Adipocyte (in vitro differentiated cells): ENCODE measurements at regions not wholly inside any gene's neighbourhood (a gene's known extent, or its start where the extent isn't known, plus 50 kb on each side); places are given as distances from the start of the nearest gene placed in this dataset.
"Not testable (repeated sequence)": the region's sequence is repeated elsewhere in the genome, so short reads cannot be mapped to it uniquely, and the experiment has no call there.

Source experiments
- DNase-seq: peaks from one replicate; pipeline ENCODE4 v3.0.0-alpha.2; 2015; ENCODE audit warnings: low read depth
- H3K27me3 ChIP-seq: replicated peaks from 2 replicates; pipeline ENCODE4 v1.7.0; 2013; ENCODE audit warnings: mild to moderate bottlenecking, low read length, moderate library complexity; ENCODE audit not compliant: control insufficient read depth, insufficient read depth
- H3K36me3 ChIP-seq: 2 replicates; pipeline ENCODE4 v1.7.0; 2013; ENCODE audit warnings: low read length, mild to moderate bottlenecking, moderate library complexity; ENCODE audit not compliant: control insufficient read depth, insufficient read depth, severe bottlenecking
- H3K4me1 ChIP-seq: 2 replicates; pipeline ENCODE4 v1.7.0; 2013; ENCODE audit warnings: mild to moderate bottlenecking, low read length, moderate library complexity; ENCODE audit not compliant: control insufficient read depth, insufficient read depth
- H3K4me3 ChIP-seq: 2 replicates; pipeline ENCODE4 v1.7.0; 2013; ENCODE audit warnings: mild to moderate bottlenecking, low read length, moderate library complexity
- H3K9ac ChIP-seq: 2 replicates; pipeline ENCODE4 v1.7.0; 2013; ENCODE audit warnings: mild to moderate bottlenecking, low read length, moderate library complexity
- H3K9me3 ChIP-seq: 2 replicates; pipeline ENCODE4 v1.7.0; 2013; ENCODE audit warnings: mild to moderate bottlenecking, low read length, moderate library complexity; ENCODE audit not compliant: control insufficient read depth

DNA sequence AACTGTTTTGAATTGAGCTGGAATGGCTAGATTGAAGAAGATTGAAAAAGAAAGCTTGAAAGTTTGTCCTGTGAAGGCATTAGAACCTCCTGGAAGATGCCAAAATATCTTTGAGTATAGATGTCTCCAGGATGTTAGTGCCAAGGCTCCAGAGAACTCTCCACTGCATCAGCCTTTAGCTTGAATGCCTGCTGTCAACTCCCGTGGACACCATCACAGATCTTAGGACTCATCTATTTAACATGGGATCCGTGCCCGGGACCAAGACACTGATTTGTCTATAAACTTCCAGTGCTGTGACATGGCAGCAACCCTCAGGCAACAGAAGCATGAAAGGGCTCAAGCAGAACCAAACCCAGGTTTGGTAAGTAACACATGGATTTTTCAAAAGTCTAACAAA, 670.9 kb upstream of the ST8SIA4 start:
- no peak overlapping the region for H3K9ac ChIP-seq
- H3K4me3 ChIP-seq, result no peak overlapping the region
- H3K4me1 ChIP-seq, result no peaks in the 10 kb centered on the region
- H3K36me3 ChIP-seq, result no peaks in the 10 kb centered on the region
- no peaks in the 10 kb centered on the region for H3K9me3 ChIP-seq
- DNase-seq, result no peak
- no peaks in the 10 kb centered on the region for H3K27me3 ChIP-seq

DNA sequence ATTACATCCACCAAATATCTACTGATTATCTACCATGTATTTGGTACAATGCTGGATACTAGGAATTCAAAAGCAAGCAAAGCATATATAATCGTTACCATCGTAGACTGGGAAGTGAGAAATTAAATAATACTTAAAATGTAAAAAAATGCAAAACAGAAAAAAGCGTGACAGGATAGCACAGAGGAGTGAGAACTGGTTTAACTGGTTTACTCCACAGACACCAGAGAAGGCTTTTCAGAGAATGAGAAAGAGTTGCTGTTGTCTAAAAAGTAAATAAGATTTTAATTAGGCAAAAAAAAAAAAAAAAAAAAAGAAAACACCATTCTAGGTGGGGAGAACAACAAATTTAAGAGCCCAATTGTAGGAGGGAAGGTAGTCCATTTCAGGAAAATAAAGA, 657.9 kb upstream of the ST8SIA4 start:
- no peaks in the 10 kb centered on the region for H3K4me1 ChIP-seq
- DNase-seq, result no peak
- no peak overlapping the region for H3K9ac ChIP-seq
- H3K4me3 ChIP-seq, result no peak overlapping the region
- no peaks in the 10 kb centered on the region for H3K36me3 ChIP-seq
- peaks cover 5% of the 10 kb centered on the region for H3K9me3 ChIP-seq
- no peaks in the 10 kb centered on the region for H3K27me3 ChIP-seq

DNA sequence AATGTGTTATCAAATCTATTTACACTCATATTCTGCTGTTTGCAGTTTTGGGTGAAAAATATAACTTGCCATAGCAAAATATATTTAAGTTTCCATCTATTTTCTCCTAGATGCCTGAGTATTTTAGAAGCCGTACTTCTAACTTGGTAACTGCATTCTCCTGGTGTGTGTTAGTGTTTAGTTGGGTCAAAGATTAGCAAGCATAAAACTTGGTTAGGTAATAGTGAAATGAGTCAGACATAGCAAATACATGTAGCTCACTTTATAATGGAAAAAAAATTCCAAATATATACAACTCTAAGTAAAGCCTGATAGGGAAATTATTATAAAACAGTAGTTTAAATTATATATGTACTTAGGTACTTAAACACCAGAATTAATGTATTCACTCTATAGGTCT, 640.7 kb upstream of the ST8SIA4 start:
- no peak for DNase-seq
- Histone ChIP-seq H3K9ac (no peak overlapping the region), H3K36me3 (no peaks in the 10 kb centered on the region)

DNA sequence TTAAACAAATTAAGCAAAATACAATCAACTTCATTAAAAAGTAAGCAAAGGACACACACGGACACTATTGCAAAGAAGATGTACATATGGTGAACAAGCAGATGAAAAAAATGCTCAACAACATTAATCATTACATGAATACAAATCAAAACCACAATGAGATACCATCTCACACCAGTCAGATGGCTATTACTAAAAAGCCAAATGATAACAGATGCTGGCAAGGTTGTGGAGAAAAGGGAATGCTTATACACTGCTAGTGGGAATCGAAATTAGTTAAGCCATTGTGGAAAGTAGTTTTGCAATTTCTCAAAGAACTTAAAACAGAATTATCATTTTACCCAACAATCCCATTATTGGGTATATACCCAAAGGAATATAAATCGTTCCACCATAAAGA, 636.2 kb upstream of the ST8SIA4 start:
- peaks cover 8% of the 10 kb centered on the region for H3K4me1 ChIP-seq
- no peaks in the 10 kb centered on the region for H3K36me3 ChIP-seq
- H3K9me3 ChIP-seq, result no peaks in the 10 kb centered on the region
- H3K27me3 ChIP-seq, result no peaks in the 10 kb centered on the region
- no peak for DNase-seq
- no peak overlapping the region for H3K4me3 ChIP-seq
- no peak overlapping the region for H3K9ac ChIP-seq

More for the DNA sequence above, 640.7 kb upstream of the ST8SIA4 start:
- no peaks in the 10 kb centered on the region for H3K27me3 ChIP-seq
- H3K4me3 ChIP-seq, result no peak overlapping the region
- no peaks in the 10 kb centered on the region for H3K9me3 ChIP-seq
- peaks cover 5% of the 10 kb centered on the region for H3K4me1 ChIP-seq

DNA sequence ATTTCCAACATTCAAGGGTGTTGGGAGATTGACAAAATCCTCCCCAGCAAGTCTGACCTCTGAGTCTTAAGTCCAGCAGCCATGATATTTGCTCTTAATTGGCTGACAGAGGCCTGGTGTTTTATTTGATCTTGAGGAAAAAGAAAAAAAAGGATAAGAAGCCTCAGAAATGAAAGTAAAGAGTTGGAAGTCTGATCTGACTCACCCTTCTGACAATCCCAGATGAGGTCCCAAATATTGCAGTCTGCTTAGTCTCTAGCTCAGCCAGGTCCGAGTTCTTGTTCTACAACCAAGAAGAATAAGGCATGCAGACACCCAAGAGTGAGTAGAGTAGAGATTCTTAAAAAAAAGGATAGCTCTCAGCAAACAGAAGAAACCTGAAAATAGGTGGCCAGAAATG, 632.5 kb upstream of the ST8SIA4 start:
- H3K36me3 ChIP-seq, result no peaks in the 10 kb centered on the region
- H3K9me3 ChIP-seq, result no peaks in the 10 kb centered on the region
- peaks cover 3% of the 10 kb centered on the region for H3K4me1 ChIP-seq
- no peak overlapping the region for H3K9ac ChIP-seq
- H3K4me3 ChIP-seq, result no peak overlapping the region
- no peak for DNase-seq
- H3K27me3 ChIP-seq, result no peaks in the 10 kb centered on the region

DNA sequence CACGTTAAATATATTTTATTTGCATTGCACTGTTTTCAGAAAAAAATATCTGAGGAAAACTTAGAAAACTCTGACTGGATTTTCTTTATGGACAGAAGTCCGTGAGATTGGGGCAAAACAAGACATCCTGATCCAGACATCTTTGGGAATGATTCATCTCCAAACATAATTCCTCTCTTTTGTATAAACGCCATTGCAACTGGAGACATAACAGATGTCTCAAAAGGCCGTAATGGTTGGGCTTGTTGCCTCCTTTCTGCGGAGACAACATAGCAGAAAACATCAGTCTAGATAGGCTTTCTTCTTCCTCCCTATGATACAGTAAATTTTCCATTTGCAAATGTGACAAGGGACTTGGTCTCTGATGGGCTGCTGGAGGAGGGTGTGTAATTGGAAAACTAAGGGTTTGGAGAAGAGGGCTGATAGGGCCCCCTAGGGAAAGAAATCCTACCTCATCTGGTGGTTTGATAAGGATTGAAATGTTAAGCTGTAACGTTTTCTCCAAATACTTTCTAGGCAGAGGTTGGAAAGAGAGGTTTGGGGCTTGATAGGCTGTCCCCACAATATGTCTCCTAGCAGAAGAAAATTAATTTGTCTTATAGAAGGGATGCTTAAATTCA, 631.5 kb upstream of the ST8SIA4 start:
- Histone ChIP-seq H3K36me3 (no peaks in the 10 kb centered on the region), H3K4me1 (peaks cover 3% of the 10 kb centered on the region), H3K4me3 (no peak overlapping the region), H3K27me3 (no peaks in the 10 kb centered on the region), H3K9me3 (no peaks in the 10 kb centered on the region), H3K9ac (no peak overlapping the region)
- no peak for DNase-seq

DNA sequence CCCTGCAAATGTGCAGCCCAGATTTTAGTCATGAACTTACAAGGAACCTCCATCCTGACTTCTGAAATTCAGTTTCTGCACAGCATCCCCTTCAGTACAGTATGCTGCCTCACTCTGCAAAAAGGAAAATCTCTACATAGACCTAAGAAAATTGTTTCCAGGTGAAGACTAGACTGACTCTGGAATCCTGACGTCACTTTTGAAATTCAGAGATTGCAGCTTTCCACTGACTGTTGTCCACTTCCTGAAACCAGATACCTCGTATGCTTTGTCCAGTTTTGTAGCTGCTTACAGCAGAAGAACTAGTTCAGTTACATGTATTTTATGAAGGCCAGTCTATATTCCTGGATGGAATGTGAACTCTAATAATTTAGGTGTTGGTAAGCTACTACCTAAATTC, 629.3 kb upstream of the ST8SIA4 start:
- Histone ChIP-seq H3K27me3 (no peaks in the 10 kb centered on the region), H3K4me3 (no peak overlapping the region), H3K9ac (no peak overlapping the region), H3K9me3 (no peaks in the 10 kb centered on the region), H3K36me3 (no peaks in the 10 kb centered on the region), H3K4me1 (peaks cover 3% of the 10 kb centered on the region)
- no peak for DNase-seq

DNA sequence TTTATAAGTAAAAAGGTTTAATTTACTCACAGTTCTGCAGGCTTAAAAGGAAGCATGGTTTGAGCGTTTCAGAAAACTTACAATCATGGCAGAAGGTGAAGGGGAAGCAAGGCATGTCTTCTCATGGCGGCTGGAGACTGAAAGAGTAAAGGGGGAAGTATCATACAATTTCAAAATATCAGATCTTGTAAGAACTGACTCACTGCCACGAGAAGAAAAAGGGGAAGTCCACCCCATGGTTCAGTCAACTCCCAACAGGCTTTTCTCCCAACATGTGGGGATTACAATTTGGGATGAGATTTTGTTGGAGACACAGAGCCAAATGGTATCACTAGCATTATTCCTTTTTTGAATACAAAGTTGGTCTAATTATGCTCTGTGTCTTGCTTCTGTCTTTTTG, 627.9 kb upstream of the ST8SIA4 start:
- Histone ChIP-seq H3K4me3 (no peak overlapping the region), H3K27me3 (no peaks in the 10 kb centered on the region), H3K4me1 (peaks cover 3% of the 10 kb centered on the region), H3K36me3 (no peaks in the 10 kb centered on the region), H3K9ac (no peak overlapping the region), H3K9me3 (no peaks in the 10 kb centered on the region)
- DNase-seq, result no peak

DNA sequence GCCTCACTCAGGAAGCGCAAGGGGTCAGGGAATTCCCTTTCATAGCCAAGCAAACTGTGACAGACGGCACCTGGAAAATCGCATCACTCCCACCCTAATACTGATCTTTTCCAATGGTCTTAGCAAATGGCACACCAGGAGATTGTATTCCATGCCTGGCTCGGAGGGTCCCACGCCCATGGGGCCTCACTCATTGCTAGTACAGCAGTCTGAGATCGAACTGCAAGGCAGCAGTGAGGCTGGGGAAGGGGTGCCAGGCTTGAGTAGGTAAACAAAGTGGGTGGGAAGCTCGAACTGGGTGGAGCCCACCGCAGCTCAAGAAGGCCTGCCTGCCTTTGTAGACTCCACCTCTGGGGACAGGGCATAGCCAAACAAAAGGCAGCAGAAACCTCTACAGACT, 626.0 kb upstream of the ST8SIA4 start:
- not testable (repeated sequence) for H3K9me3 ChIP-seq, H3K4me3 ChIP-seq, H3K9ac ChIP-seq, H3K27me3 ChIP-seq, H3K4me1 ChIP-seq, DNase-seq, H3K36me3 ChIP-seq

DNA sequence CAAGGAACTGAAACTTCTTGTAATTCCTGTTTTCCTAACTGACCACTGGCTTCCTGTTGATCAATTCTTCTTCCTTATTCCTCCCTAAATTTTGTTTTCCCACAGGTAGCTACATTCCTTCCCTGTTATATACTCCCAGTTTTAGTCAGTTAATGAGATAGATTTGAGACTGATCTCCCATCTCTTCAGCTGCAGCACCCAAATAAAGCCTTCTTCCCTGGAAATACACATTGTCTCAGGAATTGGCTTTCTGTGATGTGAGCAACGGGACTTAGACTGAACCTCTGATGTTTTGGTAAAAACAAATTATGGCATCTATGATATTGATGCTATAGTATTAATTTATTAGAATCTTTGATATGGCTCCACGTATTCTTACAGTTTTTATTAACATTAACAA, 617.3 kb upstream of the ST8SIA4 start:
- no peaks in the 10 kb centered on the region for H3K36me3 ChIP-seq
- H3K9ac ChIP-seq, result no peak overlapping the region
- no peak overlapping the region for H3K4me3 ChIP-seq
- no peaks in the 10 kb centered on the region for H3K4me1 ChIP-seq
- no peaks in the 10 kb centered on the region for H3K27me3 ChIP-seq
- H3K9me3 ChIP-seq, result peaks cover 7% of the 10 kb centered on the region
- no peak for DNase-seq

DNA sequence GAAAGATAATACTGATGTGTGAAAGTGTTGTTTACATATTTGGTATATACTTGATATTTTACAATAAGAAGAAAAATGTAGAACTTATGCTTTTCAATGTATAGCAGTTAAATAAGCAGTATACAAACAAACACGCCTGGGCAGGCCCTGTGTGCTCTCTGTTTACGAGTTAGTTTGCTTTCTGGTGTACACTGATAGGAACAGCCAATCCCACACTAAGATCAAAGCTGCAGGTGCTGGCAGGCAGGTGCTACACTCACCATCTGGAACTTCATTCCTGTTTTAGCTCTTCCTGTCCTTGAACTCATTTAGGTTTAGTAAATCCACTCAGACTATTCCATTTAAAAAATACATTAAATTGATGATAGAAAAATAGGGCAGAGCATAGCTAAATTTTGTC, 614.7 kb upstream of the ST8SIA4 start:
- H3K4me1 ChIP-seq, result no peaks in the 10 kb centered on the region
- peaks cover 7% of the 10 kb centered on the region for H3K9me3 ChIP-seq
- H3K27me3 ChIP-seq, result no peaks in the 10 kb centered on the region
- no peaks in the 10 kb centered on the region for H3K36me3 ChIP-seq
- H3K9ac ChIP-seq, result no peak overlapping the region
- H3K4me3 ChIP-seq, result no peak overlapping the region
- no peak for DNase-seq

DNA sequence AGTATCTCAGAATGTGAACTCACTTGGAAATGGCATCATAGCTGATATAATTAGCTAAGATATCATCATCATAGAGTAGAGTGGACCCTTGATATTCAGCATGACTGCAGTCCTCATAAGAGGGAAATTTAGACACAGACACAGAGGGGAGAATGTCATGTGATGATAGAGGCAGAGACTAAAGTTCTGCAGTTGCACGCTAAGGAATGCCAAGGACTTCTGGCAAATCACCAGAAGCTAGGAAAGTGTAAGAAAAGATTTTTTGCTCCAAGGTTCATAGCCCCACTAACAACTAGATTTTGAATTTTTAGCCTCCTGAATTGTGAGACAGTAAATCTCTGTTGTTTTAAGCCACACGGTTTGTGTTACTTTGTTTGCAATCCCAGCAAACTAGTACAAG, 612.6 kb upstream of the ST8SIA4 start:
- no peak overlapping the region for H3K9ac ChIP-seq

More for the DNA sequence above, 612.6 kb upstream of the ST8SIA4 start:
- Histone ChIP-seq H3K4me3 (no peak overlapping the region), H3K4me1 (no peaks in the 10 kb centered on the region), H3K9me3 (peaks cover 7% of the 10 kb centered on the region), H3K36me3 (no peaks in the 10 kb centered on the region), H3K27me3 (no peaks in the 10 kb centered on the region)
- DNase-seq, result no peak
